NT2/D1 (cell line): ENCODE measurements at regions not wholly inside any gene's neighbourhood (a gene's known extent, or its start where the extent isn't known, plus 50 kb on each side); places are given as distances from the start of the nearest gene placed in this dataset.

Experiments
- DNase-seq: peaks from one replicate; pipeline ENCODE4 v3.0.0-alpha.2; 2011; ENCODE audit warnings: low read depth, low spot score
- H3K27me3 ChIP-seq: 2 replicates; pipeline ENCODE4 v1.6.0; 2011; ENCODE audit warnings: mild to moderate bottlenecking; ENCODE audit not compliant: insufficient read length, insufficient read depth
- H3K36me3 ChIP-seq: 2 replicates; pipeline ENCODE4 v1.6.1; 2011; ENCODE audit warnings: mild to moderate bottlenecking, low read length, mixed read lengths; ENCODE audit not compliant: insufficient read depth, insufficient read length
- H3K4me1 ChIP-seq: 2 replicates; pipeline ENCODE4 v1.5.1; 2011; ENCODE audit not compliant: insufficient read depth, insufficient read length
- H3K4me3 ChIP-seq: 2 replicates; pipeline ENCODE4 v1.5.1; 2011; ENCODE audit warnings: low read depth; ENCODE audit not compliant: insufficient read length
- H3K9ac ChIP-seq: 2 replicates; pipeline ENCODE4 v1.6.0; 2011; ENCODE audit warnings: low read depth; ENCODE audit not compliant: insufficient read length
- H3K9me3 ChIP-seq: 2 replicates; pipeline ENCODE4 v1.5.1; 2011; ENCODE audit warnings: mild to moderate bottlenecking, low read length; ENCODE audit not compliant: insufficient read depth
- SUZ12 ChIP-seq: IDR thresholded peaks from 2 replicates; pipeline ENCODE4 v1.6.1; 2011; ENCODE audit not compliant: insufficient read length, insufficient read depth; ENCODE audit errors: extremely low read depth
- YY1 ChIP-seq: IDR thresholded peaks from 2 replicates; pipeline ENCODE4 v1.6.1; 2011; ENCODE audit not compliant: insufficient read length, insufficient read depth
- ZNF274 ChIP-seq: IDR thresholded peaks from 2 replicates; pipeline ENCODE4 v1.6.1; 2011; ENCODE audit warnings: mild to moderate bottlenecking, low read depth, low read length

- no peak for DNase-seq
- Histone ChIP-seq H3K9ac (no peak overlapping the region), H3K27me3 (no peaks in the 10 kb centered on the region), H3K4me3 (no peak overlapping the region), H3K9me3 (0 out of 2 replicates have a peak, but pooled peaks cover 10% of the 10 kb centered on the region), H3K4me1 (no peaks in the 10 kb centered on the region), H3K36me3 (no peaks in the 10 kb centered on the region)
- TF ChIP-seq ZNF274 (no peak), SUZ12 (no peak), YY1 (no peak)
These were observed 95.1 kb upstream of the PDZRN3 start for GRCh38 chr3:73719861-73720260.

GRCh38 chr3:73719413-73719851 is 94.7 kb upstream of the PDZRN3 start:
- TF ChIP-seq SUZ12 (no peak), ZNF274 (no peak), YY1 (no peak)
- H3K9ac ChIP-seq: no peak overlapping the region
- no peak for DNase-seq

GRCh38 chr3:73718326-73719110 is 93.8 kb upstream of the PDZRN3 start:
- TF ChIP-seq ZNF274 (no peak), YY1 (no peak), SUZ12 (no peak)
- 0 out of 2 replicates have a peak, but pooled peaks cover 10% of the 10 kb centered on the region for H3K9me3 ChIP-seq
- H3K9ac ChIP-seq: no peak overlapping the region
- H3K27me3 ChIP-seq: no peaks in the 10 kb centered on the region
- no peaks in the 10 kb centered on the region for H3K36me3 ChIP-seq
- H3K4me3 ChIP-seq: no peak overlapping the region
- no peaks in the 10 kb centered on the region for H3K4me1 ChIP-seq
- DNase-seq: no peak

More at GRCh38 chr3:73719413-73719851, 94.7 kb upstream of the PDZRN3 start:
- no peak overlapping the region for H3K4me3 ChIP-seq
- no peaks in the 10 kb centered on the region for H3K36me3 ChIP-seq
- no peaks in the 10 kb centered on the region for H3K27me3 ChIP-seq
- H3K9me3 ChIP-seq: 0 out of 2 replicates have a peak, but pooled peaks cover 10% of the 10 kb centered on the region
- no peaks in the 10 kb centered on the region for H3K4me1 ChIP-seq

- Histone ChIP-seq H3K9ac (no peak overlapping the region), H3K36me3 (no peaks in the 10 kb centered on the region), H3K4me1 (no peaks in the 10 kb centered on the region), H3K9me3 (0 out of 2 replicates have a peak, but pooled peaks cover 10% of the 10 kb centered on the region), H3K27me3 (no peaks in the 10 kb centered on the region), H3K4me3 (no peak overlapping the region)
- no peak for TF ChIP-seq ZNF274
- TF ChIP-seq YY1: no peak
- TF ChIP-seq SUZ12: no peak
- no peak for DNase-seq
These were observed 91.7 kb upstream of the PDZRN3 start for GRCh38 chr3:73716418-73716817.

- no peaks in the 10 kb centered on the region for H3K27me3 ChIP-seq
- no peak overlapping the region for H3K4me3 ChIP-seq
- H3K9me3 ChIP-seq: no peaks in the 10 kb centered on the region
- H3K36me3 ChIP-seq: no peaks in the 10 kb centered on the region
- H3K9ac ChIP-seq: no peak overlapping the region
- H3K4me1 ChIP-seq: no peaks in the 10 kb centered on the region
- TF ChIP-seq YY1 (no peak), SUZ12 (no peak), ZNF274 (no peak)
- DNase-seq: no peak
These were observed 85.6 kb upstream of the PDZRN3 start for GRCh38 chr3:73710340-73710739.

GRCh38 chr3:73709712-73710111 is 85.0 kb upstream of the PDZRN3 start:
- DNase-seq: no peak
- Histone ChIP-seq H3K36me3 (no peaks in the 10 kb centered on the region), H3K9ac (no peak overlapping the region), H3K4me1 (no peaks in the 10 kb centered on the region), H3K27me3 (no peaks in the 10 kb centered on the region), H3K9me3 (no peaks in the 10 kb centered on the region), H3K4me3 (no peak overlapping the region)
- TF ChIP-seq YY1 (no peak), SUZ12 (no peak), ZNF274 (no peak)

GRCh38 chr3:73708956-73709355 is 84.2 kb upstream of the PDZRN3 start:
- TF ChIP-seq ZNF274: no peak
- TF ChIP-seq YY1: no peak
- TF ChIP-seq SUZ12: no peak
- no peaks in the 10 kb centered on the region for H3K27me3 ChIP-seq
- no peak for DNase-seq

GRCh38 chr3:73707772-73708171 is 83.0 kb upstream of the PDZRN3 start:
- DNase-seq: no peak
- H3K36me3 ChIP-seq: no peaks in the 10 kb centered on the region
- H3K4me3 ChIP-seq: no peak overlapping the region
- no peaks in the 10 kb centered on the region for H3K4me1 ChIP-seq
- H3K9ac ChIP-seq: no peak overlapping the region
- H3K27me3 ChIP-seq: no peaks in the 10 kb centered on the region
- TF ChIP-seq ZNF274 (no peak), SUZ12 (no peak), YY1 (no peak)
- no peaks in the 10 kb centered on the region for H3K9me3 ChIP-seq

More at GRCh38 chr3:73708956-73709355, 84.2 kb upstream of the PDZRN3 start:
- Histone ChIP-seq H3K4me3 (no peak overlapping the region), H3K4me1 (no peaks in the 10 kb centered on the region), H3K9me3 (no peaks in the 10 kb centered on the region), H3K36me3 (no peaks in the 10 kb centered on the region), H3K9ac (no peak overlapping the region)
